Psoas muscle (tissue), 7 donors: ENCODE measurements at regions not wholly inside any gene's neighbourhood (a gene's known extent, or its start where the extent isn't known, plus 50 kb on each side); places are given as distances from the start of the nearest gene placed in this dataset.

Experiments
- ATAC-seq, 4 donors: fragments of 200-7000 bp; cut with Tn5 transposase; one replicate each; pipeline ENCODE4 v1.9.1; 2020; ENCODE audit warnings: moderate library complexity in 3 of 4, mild to moderate bottlenecking in 2 of 4
- DNase-seq, 2 donors: peaks; one replicate each; pipeline ENCODE4 v3.0.0-alpha.2; 2020
- H3K27ac ChIP-seq: fragments of 200-600 bp; one replicate; pipeline ENCODE4 v1.8.0; 2022
- H3K27me3 ChIP-seq, 3 donors: fragments of 200-600 bp in 1 of 3; one replicate each; pipeline versions ENCODE4 v1.6.1 to v1.8.0; 2013 to 2022; ENCODE audit warnings: low read length in 2 of 3, mild to moderate bottlenecking in 2 of 3, moderate library complexity in 1 of 3; ENCODE audit not compliant: insufficient read depth in 3 of 3
- H3K36me3 ChIP-seq, 2 donors: fragments of 200-600 bp in 1 of 2; one replicate each; pipeline versions ENCODE4 v1.6.1 to v1.8.0; 2013 to 2022; ENCODE audit warnings: low read depth in 1 of 2, mild to moderate bottlenecking in 1 of 2, moderate library complexity in 1 of 2; ENCODE audit not compliant: insufficient read depth in 1 of 2
- H3K4me1 ChIP-seq: fragments of 200-600 bp; one replicate; pipeline ENCODE4 v1.8.0; 2022
- H3K4me3 ChIP-seq: fragments of 200-600 bp; one replicate; pipeline ENCODE4 v1.8.0; 2022; ENCODE audit warnings: mild to moderate bottlenecking
- H3K9me3 ChIP-seq: fragments of 200-600 bp; one replicate; pipeline ENCODE4 v1.8.0; 2022
- CTCF ChIP-seq: fragments of 200-600 bp; IDR thresholded peaks from one replicate; pipeline ENCODE4 v1.8.0; 2022; ENCODE audit warnings: antibody characterized with exemption
- WGBS, 3 donors: extraction: QIAGEN DNeasy Blood & Tissue Kit; methylation state at CpG; one replicate each; pipeline versions ENCODE4 v1.1.6 to v1.1.7; 2013; 5-methylcytosine and 5-hydroxymethylcytosine counted together
- intact Hi-C, 2 donors: fragments of 100-400 bp; cut with DNase I; formaldehyde crosslinking; loops; one replicate each; pipeline versions ENCODE4 v1.11.0 to v1.14.2; 2022
- donor health status: healthy with polysubstance abuse.
- donor health status: DM: no; HTN: no; CAD: no; lungs with moderate emphysema.
- donor health status: Bipolar disorder and iron deficiency.
- donor health status: healthy.
- donor health status: DM: yes; HTN: yes; CAD: no.
- donor health status: DM: no; HTN: no; CAD: no.
- donor health status: DM: yes; HTN: yes; CAD: no.

DNA sequence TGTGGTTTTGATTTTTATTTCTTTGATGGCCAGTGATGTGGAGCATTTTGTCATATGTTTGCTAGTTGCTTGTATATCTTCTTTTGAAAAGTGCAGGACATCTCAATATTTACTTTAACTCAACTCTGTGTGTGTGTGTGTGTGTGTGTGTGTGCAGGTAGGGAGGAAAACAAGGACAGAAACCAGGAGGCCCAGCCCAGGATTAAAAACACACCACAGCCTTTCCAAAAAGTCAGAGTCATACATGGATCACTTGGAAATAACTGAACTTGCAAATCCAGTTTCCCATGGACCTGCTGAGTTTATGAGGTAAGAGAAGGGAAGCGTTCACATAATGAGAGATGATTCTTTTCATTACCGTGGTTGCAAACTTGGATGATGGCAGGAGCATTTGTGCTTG, 189.9 kb upstream of the LYZL1 start:
- Histone ChIP-seq H3K27ac (no peak overlapping the region), H3K36me3 (no peaks in the 10 kb centered on the region), H3K4me1 (no peaks in the 10 kb centered on the region), H3K9me3 (no peaks in the 10 kb centered on the region), H3K4me3 (no peak overlapping the region), H3K27me3 (no peaks in the 10 kb centered on the region)
- ATAC-seq (no peak), DNase-seq (no peak)
- TF ChIP-seq CTCF = no peak
- intact Hi-C loops = no loop called here
- WGBS, 3 donors = 35 to 43% (median 43%) methylated on average over 2 of the region's 2 CpGs

- Histone ChIP-seq H3K4me3 (no peak overlapping the region), H3K27ac (no peak overlapping the region), H3K4me1 (no peaks in the 10 kb centered on the region), H3K27me3 (no peaks in the 10 kb centered on the region), H3K36me3 (no peaks in the 10 kb centered on the region), H3K9me3 (no peaks in the 10 kb centered on the region)
- no peak for TF ChIP-seq CTCF
- WGBS, 3 donors = 86 to 89% (median 89%) methylated on average over 5 of the region's 5 CpGs
- ATAC-seq (no peak), DNase-seq (no peak)
- intact Hi-C loops = no loop called here
Measured at GRCh38 chr10:29099415-29099814, 189.5 kb upstream of the LYZL1 start.

- DNase-seq (no peak), ATAC-seq (no peak)
- no peaks in the 10 kb centered on the region for H3K9me3 ChIP-seq
- H3K36me3 ChIP-seq = no peaks in the 10 kb centered on the region
- WGBS, 3 donors = 77 to 85% (median 77%) methylated on average over 4 of the region's 4 CpGs
- no peak for TF ChIP-seq CTCF
- no peaks in the 10 kb centered on the region for H3K4me1 ChIP-seq
- H3K4me3 ChIP-seq = no peak overlapping the region
- H3K27ac ChIP-seq = no peak overlapping the region
- intact Hi-C loops = no loop called here
- H3K27me3 ChIP-seq = no peaks in the 10 kb centered on the region
Measured at GRCh38 chr10:29100505-29100904, 188.4 kb upstream of the LYZL1 start.

GRCh38 chr10:29102233-29102632, 186.6 kb upstream of the LYZL1 start:
- H3K27ac ChIP-seq = no peak overlapping the region
- intact Hi-C loops = no loop called here
- H3K9me3 ChIP-seq = no peaks in the 10 kb centered on the region
- ATAC-seq (no peak), DNase-seq (no peak)
- no peaks in the 10 kb centered on the region for H3K4me1 ChIP-seq
- H3K4me3 ChIP-seq = no peak overlapping the region
- no peaks in the 10 kb centered on the region for H3K36me3 ChIP-seq
- H3K27me3 ChIP-seq = no peaks in the 10 kb centered on the region
- no peak for TF ChIP-seq CTCF
- 28 to 38% (median 29%) methylated on average over 4 of the region's 4 CpGs for WGBS, 3 donors

DNA sequence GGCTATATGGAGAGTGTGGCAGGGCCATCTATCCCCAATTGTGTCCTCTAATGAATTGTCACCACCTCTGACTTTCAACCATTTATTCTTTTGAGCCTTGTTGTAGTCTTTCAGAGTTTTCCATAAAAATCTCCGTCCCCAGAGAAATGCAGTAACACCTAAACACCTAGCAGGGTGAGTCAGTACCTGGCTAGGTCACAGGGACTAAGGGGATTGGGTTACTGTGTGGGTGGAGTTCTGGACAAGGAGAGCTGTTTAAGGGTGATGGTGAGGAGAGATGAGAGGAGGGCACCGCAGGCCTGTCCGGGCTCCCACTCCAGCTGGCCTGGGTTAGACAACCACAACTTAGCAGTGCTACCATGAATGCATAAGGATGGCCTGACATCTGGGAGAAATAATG, 186.2 kb upstream of the LYZL1 start:
- ATAC-seq (no peak), DNase-seq (no peak)
- Histone ChIP-seq H3K4me1 (no peaks in the 10 kb centered on the region), H3K4me3 (no peak overlapping the region), H3K27ac (no peak overlapping the region), H3K36me3 (no peaks in the 10 kb centered on the region), H3K9me3 (no peaks in the 10 kb centered on the region), H3K27me3 (no peaks in the 10 kb centered on the region)
- TF ChIP-seq CTCF = no peak
- intact Hi-C loops = no loop called here
- 72 to 80% (median 79%) methylated on average over 3 of the region's 3 CpGs for WGBS, 3 donors
